BE2C (cell line): ENCODE measurements at regions not wholly inside any gene's neighbourhood (a gene's known extent, or its start where the extent isn't known, plus 50 kb on each side); places are given as distances from the start of the nearest gene placed in this dataset.

Experiments used
- DNase-seq: peaks from one replicate; pipeline ENCODE4 v3.0.0-alpha.2; 2020
- H3K27me3 ChIP-seq: fragments of 250-450 bp; sonication (Bioruptor Pico); 2 replicates; pipeline ENCODE4 v1.5.1; 2020; ENCODE audit warnings: mild to moderate bottlenecking
- H3K36me3 ChIP-seq: fragments of 250-450 bp; sonication (Bioruptor Pico); 2 replicates; pipeline ENCODE4 v1.5.1; 2020; ENCODE audit warnings: mild to moderate bottlenecking
- H3K4me1 ChIP-seq: fragments of 250-450 bp; sonication (Bioruptor Pico); 2 replicates; pipeline ENCODE4 v1.5.1; 2020
- H3K4me3 ChIP-seq: 2 replicates; pipeline ENCODE4 v1.5.1; 2011; ENCODE audit warnings: low read depth, low read length
- H3K9me3 ChIP-seq: fragments of 250-450 bp; sonication (Bioruptor Pico); 2 replicates; pipeline ENCODE4 v1.5.1; 2020
- TF ChIP-seq, protein P1 (sequence below): IDR thresholded peaks from 2 replicates; pipeline ENCODE4 v1.5.1; 2012; ENCODE audit warnings: mild to moderate bottlenecking, low read depth, low read length

DNA sequence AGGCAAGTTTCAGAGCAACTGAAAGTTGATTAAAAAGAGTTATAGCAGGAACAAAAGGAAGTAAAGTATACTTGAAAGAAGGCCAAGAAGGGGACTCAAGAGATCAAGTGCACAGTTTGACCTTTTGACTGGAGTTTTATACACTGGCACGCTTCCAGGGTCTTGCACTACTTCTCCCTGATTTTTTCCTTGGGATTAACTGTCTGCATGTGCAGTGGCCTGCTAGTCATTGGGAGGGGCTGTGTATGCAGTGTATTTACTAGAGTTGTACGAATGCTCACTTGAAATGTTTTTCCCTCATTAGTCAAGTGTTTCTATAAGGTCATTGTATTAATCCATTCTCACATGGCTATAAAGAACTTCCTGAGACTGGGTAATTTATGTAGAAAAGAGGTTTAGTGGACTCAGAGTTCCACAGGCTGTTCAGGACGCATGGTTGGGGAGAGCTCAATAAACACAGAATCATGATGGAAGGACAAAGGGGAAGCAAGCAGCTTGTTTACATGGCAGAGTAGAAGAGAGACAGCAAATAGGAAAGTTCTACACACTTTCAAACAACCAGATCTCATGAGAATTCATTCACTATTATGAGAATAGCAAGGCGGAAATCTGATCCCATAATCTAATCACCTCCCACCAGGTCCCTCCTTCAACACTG, 571.8 kb downstream of the ZPLD1 start:
- Histone ChIP-seq H3K4me1 (no peaks in the 10 kb centered on the region), H3K36me3 (no peaks in the 10 kb centered on the region), H3K27me3 (no peaks in the 10 kb centered on the region), H3K9me3 (peaks cover 4% of the 10 kb centered on the region; the same call in 1 of the 2 replicates), H3K4me3 (no peak overlapping the region)
- TF ChIP-seq, protein P1, sequence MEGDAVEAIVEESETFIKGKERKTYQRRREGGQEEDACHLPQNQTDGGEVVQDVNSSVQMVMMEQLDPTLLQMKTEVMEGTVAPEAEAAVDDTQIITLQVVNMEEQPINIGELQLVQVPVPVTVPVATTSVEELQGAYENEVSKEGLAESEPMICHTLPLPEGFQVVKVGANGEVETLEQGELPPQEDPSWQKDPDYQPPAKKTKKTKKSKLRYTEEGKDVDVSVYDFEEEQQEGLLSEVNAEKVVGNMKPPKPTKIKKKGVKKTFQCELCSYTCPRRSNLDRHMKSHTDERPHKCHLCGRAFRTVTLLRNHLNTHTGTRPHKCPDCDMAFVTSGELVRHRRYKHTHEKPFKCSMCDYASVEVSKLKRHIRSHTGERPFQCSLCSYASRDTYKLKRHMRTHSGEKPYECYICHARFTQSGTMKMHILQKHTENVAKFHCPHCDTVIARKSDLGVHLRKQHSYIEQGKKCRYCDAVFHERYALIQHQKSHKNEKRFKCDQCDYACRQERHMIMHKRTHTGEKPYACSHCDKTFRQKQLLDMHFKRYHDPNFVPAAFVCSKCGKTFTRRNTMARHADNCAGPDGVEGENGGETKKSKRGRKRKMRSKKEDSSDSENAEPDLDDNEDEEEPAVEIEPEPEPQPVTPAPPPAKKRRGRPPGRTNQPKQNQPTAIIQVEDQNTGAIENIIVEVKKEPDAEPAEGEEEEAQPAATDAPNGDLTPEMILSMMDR: no peak
- DNase-seq: no peak

- no peaks in the 10 kb centered on the region for H3K27me3 ChIP-seq
- no peaks in the 10 kb centered on the region for H3K36me3 ChIP-seq
- H3K4me3 ChIP-seq: no peak overlapping the region
- H3K9me3 ChIP-seq: peaks cover 4% of the 10 kb centered on the region; the same call in 1 of the 2 replicates
- no peak for DNase-seq
- no peaks in the 10 kb centered on the region for H3K4me1 ChIP-seq
- TF ChIP-seq, protein P1: no peak
These were observed 574.8 kb downstream of the ZPLD1 start for GRCh38 chr3:103009609-103010008.

GRCh38 chr3:103025880-103026279, 591.1 kb downstream of the ZPLD1 start:
- no peaks in the 10 kb centered on the region for H3K27me3 ChIP-seq
- H3K4me1 ChIP-seq: no peaks in the 10 kb centered on the region
- H3K36me3 ChIP-seq: no peaks in the 10 kb centered on the region
- no peaks in the 10 kb centered on the region for H3K9me3 ChIP-seq
- DNase-seq: no peak
- TF ChIP-seq, protein P1: no peak
- H3K4me3 ChIP-seq: no peak overlapping the region

DNA sequence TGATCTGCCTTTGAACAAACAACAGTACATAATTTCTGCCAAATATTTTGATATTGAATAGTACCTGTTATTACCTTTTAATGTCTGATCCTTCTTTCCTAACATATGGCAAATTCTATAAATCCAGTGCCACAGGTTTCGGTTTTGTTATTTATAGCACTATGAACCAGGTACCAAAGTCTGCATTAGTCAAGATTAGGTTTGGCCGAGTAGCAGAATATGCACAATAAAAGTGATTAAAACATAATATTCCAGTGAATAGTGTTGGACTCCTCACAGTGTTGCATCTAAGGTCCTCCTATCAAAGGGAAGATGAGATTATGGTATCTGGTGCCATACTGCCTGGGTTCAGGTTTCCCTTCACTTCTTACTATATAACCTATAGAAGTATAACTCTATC, 599.0 kb downstream of the ZPLD1 start:
- DNase-seq: no peak
- H3K4me3 ChIP-seq: no peak overlapping the region
- H3K27me3 ChIP-seq: no peaks in the 10 kb centered on the region
- TF ChIP-seq, protein P1: no peak
- H3K4me1 ChIP-seq: no peaks in the 10 kb centered on the region; the same call in 1 of the 2 replicates
- no peaks in the 10 kb centered on the region for H3K36me3 ChIP-seq
- no peaks in the 10 kb centered on the region for H3K9me3 ChIP-seq

DNA sequence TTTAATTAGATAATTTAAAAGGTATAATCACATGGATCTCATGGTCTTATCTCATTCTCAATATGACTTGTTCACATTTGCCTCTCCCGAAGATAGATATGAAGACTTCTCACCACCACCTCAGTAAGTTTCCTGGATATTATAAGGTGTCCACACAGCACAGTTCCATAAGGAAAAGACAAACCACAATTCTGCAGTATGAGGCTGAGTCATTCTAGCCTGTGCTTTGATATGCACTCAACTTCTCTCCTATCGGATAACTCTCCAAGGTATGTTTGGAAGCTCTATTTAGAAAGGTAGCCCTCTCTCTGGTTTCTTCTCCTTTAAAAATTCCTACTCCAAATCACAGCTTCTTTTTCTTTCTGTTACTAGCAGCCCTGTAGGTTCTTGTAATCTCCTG, 612.8 kb downstream of the ZPLD1 start:
- Histone ChIP-seq H3K27me3 (no peaks in the 10 kb centered on the region), H3K4me1 (peaks cover 8% of the 10 kb centered on the region; the same call in 1 of the 2 replicates), H3K36me3 (no peaks in the 10 kb centered on the region), H3K9me3 (no peaks in the 10 kb centered on the region), H3K4me3 (no peak overlapping the region)
- no peak for DNase-seq
- TF ChIP-seq, protein P1: no peak

DNA sequence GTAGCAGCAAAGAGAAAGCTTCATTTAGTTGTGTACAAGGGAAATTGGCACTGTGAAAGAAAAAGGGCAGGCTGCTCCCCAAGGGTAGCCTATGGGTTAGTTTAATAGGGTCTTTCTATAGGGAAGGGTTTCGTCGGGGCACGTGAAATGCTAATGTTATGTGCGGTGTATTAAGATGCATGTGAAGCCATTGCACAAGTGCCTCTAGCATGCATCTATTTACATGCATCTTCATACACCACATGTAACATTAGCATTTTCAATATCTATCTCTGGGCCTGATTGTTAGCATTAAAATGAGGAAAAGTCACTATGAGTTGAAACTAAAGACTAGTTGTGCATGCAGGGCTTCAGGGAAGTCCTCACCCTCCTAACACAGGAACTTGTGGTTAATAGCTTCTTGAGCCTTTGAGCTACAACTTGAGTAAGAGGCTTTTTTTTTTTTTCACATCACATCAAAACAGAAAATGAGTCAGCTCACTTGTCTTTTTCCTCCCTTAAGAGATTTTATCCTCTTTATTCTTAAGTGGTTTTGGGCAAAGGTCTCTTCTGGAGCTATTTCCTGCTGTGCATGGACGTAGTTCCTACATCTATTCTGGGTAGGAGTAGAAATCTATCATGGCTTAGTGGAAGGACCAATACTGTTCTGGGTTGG, 613.4 kb downstream of the ZPLD1 start:
- H3K4me1 ChIP-seq: peaks cover 8% of the 10 kb centered on the region; the same call in 1 of the 2 replicates
- TF ChIP-seq, protein P1: no peak
- H3K27me3 ChIP-seq: no peaks in the 10 kb centered on the region
- H3K9me3 ChIP-seq: no peaks in the 10 kb centered on the region
- H3K4me3 ChIP-seq: no peak overlapping the region
- no peak for DNase-seq
- H3K36me3 ChIP-seq: no peaks in the 10 kb centered on the region
